ENCODE measurements at regions not wholly inside any gene's neighbourhood (a gene's known extent, or its start where the extent isn't known, plus 50 kb on each side); places are given as distances from the start of the nearest gene placed in this dataset.
"Not testable (repeated sequence)": the region's sequence is repeated elsewhere in the genome, so short reads cannot be mapped to it uniquely, and the experiment has no call there.

DNA sequence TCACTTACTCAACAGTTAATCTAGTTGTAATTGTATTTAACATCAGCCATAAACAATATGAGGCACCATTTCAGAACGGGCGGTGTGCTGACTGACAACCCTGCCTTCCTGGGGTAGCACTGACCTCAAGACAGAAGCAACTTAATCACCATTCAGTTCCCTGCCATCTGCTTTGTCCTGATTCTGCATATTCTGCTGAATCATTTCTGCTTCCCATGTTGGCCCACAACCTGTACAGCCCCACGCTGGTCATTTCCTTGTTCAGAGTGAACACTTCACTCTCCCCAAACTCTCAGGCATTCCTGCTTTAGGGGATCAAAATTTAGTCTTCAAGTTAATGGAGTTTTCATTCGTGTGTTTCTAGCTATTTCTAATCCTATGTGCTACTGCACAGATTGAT is 132.3 kb upstream of the ZBED5 start:
- Mint-ChIP-seq H3K27me3 (ENCODE audit: low read depth) (peaks cover 4% of the 10 kb centered on the region), H3K4me3 (no peak overlapping the region), H3K4me1 (ENCODE audit: low read depth) (no peaks in the 10 kb centered on the region), H3K27ac (no peak overlapping the region), H3K9me3 (no peaks in the 10 kb centered on the region), H3K36me3 (ENCODE audit: low read depth) (no peaks in the 10 kb centered on the region)

DNA sequence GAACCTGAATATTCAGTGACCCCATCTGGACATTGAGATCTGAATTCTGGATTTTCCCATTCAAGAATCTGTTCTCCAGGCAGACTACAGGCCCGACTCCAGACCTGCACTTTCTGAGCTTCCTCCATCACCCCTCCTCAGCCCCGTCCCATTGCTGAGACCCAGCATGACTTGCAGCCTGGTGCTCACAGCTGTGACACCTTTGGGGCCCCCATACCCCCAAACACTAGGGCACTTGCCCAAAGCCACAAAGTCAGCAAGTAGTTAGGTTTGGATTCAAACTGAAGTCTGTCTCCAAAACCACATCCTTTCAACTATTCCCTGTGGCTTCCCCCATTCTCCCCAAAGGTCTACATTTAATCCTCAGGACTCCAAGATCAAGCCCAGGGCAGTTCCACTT is 128.2 kb upstream of the ZBED5 start:
- Mint-ChIP-seq H3K27ac (no peak overlapping the region), H3K4me3 (no peak overlapping the region), H3K36me3 (ENCODE audit: low read depth) (no peaks in the 10 kb centered on the region), H3K9me3 (no peaks in the 10 kb centered on the region), H3K4me1 (ENCODE audit: low read depth) (no peaks in the 10 kb centered on the region), H3K27me3 (ENCODE audit: low read depth) (peaks cover 8% of the 10 kb centered on the region)

DNA sequence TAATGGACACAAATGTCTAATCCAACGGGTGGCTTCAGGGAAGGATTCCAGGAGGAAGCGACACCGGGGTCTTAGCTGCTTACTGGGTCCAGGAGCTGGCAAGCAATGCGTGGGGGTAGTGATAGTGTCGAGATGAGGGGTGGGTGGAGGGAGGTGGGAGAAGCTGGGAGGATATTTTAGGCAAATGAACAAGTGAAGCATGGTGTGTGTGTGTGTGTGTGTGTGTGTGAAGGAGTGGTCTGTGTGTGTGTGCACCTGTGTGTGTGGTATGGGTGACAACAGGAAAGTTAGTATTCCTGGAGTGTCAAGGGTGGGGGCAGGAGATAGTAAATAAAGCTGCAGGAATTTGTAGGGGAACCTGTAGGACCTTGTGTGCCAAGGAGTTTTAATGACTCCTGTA is 126.9 kb upstream of the ZBED5 start:
- H3K27me3 Mint-ChIP-seq (ENCODE audit: low read depth), result peaks cover 8% of the 10 kb centered on the region
- no peaks in the 10 kb centered on the region for H3K9me3 Mint-ChIP-seq
- no peak overlapping the region for H3K4me3 Mint-ChIP-seq
- no peaks in the 10 kb centered on the region for H3K36me3 Mint-ChIP-seq (ENCODE audit: low read depth)
- no peak overlapping the region for H3K27ac Mint-ChIP-seq
- no peaks in the 10 kb centered on the region for H3K4me1 Mint-ChIP-seq (ENCODE audit: low read depth)

DNA sequence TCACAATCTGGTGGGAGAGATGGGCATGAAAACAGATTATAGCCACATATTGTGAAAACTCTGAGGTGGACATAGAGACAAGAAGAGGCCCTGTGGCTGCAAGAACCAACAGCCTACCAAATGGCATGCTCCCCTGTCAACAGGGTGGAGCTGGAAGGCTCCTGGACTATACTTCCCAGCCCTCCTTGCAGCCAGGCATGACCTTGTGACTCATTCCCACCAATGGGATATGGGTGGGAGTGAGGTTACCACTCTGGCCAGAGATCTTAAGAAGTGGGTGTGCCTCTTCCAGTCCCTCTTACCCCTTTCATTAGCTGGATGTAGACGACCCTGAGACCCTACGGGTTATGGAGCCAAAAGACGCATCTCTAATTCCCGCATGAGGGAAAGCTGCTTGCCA is 126.4 kb upstream of the ZBED5 start:
- Mint-ChIP-seq H3K36me3 (ENCODE audit: low read depth) (no peaks in the 10 kb centered on the region), H3K4me1 (ENCODE audit: low read depth) (peaks cover 3% of the 10 kb centered on the region), H3K9me3 (no peaks in the 10 kb centered on the region), H3K4me3 (no peak overlapping the region), H3K27ac (no peak overlapping the region), H3K27me3 (ENCODE audit: low read depth) (peaks cover 8% of the 10 kb centered on the region)

DNA sequence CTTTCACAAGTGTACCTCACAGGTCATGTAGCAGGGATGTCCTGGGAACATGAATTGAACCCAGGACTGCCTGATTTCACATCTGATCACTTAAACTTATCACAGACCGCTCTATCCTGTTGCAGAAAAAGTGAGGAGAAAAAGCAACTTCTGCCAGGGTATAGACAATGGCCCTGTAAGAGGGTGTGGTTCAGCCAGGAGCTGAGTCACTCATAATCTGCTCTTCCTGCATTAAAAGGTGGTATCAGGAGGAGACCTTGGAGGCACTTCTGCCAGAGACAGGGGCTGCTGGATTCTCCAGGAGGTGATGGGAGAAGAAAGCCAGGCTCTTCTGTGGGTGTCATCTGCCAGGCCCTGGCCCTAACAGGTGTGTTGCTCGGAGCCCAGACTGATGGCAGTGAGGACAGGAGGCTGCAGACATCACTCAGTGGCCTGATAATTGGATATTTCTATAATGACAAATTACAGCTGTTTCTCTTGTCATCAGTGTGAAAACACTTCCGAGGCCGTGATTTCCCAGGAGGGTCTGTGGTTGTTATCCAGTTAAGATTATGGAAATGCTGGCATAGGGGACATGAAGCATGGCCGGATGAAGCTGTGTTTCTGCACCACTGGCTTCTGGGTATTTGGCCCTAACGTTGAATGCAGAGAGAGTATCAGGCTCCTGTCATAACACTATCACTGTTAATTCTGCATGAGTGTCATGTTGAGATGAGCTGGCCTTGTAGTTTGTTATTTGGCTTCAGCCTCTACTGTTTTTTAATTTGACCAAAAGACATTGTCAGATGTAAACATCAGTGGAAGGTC is 125.1 kb upstream of the ZBED5 start:
- Mint-ChIP-seq H3K27ac (no peak overlapping the region), H3K9me3 (no peaks in the 10 kb centered on the region), H3K4me3 (no peak overlapping the region), H3K36me3 (ENCODE audit: low read depth) (no peaks in the 10 kb centered on the region), H3K27me3 (ENCODE audit: low read depth) (peaks cover 16% of the 10 kb centered on the region), H3K4me1 (ENCODE audit: low read depth) (peaks cover 3% of the 10 kb centered on the region)

DNA sequence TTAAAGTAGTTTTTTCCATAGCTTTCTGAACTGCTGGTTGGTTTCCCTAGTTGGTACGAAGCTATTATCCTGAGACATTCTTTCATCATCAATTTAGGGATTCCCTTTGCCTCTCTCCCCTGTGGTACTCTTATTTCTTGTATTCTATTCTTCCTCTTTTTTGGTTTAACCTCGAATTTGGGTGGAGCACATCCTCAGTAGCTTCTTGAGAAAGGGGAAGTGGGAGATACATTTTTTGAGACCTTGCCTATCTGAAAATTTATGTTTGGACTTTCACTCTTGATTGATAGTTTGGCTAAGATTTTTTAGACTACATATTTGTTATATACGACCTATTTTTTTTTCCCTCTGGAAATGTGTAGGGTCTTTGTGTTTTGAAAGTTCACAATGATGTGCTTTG is 121.7 kb upstream of the ZBED5 start:
- no peak overlapping the region for H3K27ac Mint-ChIP-seq
- peaks cover 3% of the 10 kb centered on the region for H3K4me1 Mint-ChIP-seq (ENCODE audit: low read depth)
- H3K27me3 Mint-ChIP-seq (ENCODE audit: low read depth), result peaks cover 15% of the 10 kb centered on the region
- H3K9me3 Mint-ChIP-seq, result no peaks in the 10 kb centered on the region
- no peaks in the 10 kb centered on the region for H3K36me3 Mint-ChIP-seq (ENCODE audit: low read depth)
- H3K4me3 Mint-ChIP-seq, result no peak overlapping the region

DNA sequence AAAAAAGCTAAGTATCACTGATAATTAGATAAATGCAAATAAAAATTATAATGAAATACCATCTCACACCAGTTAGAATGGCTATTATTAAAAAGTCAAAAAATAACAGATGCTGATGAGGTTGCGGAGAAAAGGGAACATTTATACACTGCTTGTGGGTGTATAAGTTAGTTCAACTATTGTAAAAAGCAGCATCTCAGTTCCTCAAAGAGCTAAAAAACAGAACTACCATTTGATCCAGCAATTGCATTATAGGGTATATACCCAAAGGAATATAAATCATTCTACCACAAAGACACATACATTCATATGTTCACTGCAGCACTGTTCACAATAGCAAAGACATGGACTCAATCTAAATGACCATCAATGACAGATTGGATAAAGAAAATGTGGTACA is 120.3 kb upstream of the ZBED5 start:
- Mint-ChIP-seq H3K4me3 (no peak overlapping the region), H3K27ac (no peak overlapping the region), H3K36me3 (ENCODE audit: low read depth) (no peaks in the 10 kb centered on the region), H3K9me3 (no peaks in the 10 kb centered on the region), H3K4me1 (ENCODE audit: low read depth) (peaks cover 3% of the 10 kb centered on the region), H3K27me3 (ENCODE audit: low read depth) (peaks cover 19% of the 10 kb centered on the region)

DNA sequence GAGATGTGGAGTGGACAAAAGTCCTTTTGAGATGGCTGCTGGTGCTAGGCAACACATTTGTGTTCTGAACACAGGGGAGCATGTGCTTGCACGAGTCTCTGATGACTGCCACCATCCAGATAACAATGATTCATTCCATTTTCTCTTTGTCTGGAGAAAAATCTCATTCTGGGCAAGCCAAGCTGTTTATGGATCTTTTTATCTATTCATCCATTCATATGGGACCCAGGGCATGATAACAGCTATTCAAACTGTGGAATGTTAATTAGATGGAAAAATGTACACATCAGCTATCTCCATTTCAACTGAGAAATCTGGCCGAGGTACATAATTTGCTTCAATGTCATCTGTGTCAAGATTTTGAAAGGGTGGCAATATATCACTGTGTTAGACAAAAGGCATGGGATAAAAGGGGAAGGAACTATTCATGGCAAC is 117.5 kb upstream of the ZBED5 start:
- Mint-ChIP-seq H3K9me3 (no peaks in the 10 kb centered on the region), H3K4me1 (ENCODE audit: low read depth) (peaks cover 3% of the 10 kb centered on the region), H3K27ac (no peak overlapping the region), H3K4me3 (no peak overlapping the region), H3K36me3 (ENCODE audit: low read depth) (no peaks in the 10 kb centered on the region), H3K27me3 (ENCODE audit: low read depth) (peaks cover 16% of the 10 kb centered on the region)

DNA sequence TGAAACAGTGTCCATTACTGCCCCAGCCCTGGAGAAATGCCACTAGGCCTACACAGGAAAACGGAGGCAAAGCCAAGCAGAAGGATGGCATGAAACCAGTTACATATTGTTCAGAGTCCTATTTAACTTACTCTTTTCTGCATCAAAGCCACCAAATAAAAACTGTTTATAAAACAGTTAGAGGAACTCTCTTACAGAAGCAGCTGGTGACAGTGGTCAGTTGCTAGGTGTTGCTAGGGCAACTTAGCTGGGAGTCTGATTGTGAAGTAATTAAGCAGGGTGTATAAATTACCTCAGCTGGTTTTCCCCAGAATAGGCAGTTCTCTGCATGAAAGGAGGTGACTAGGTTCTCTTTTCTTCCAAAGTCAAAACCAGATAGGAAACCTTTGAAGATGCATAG is 115.6 kb upstream of the ZBED5 start:
- H3K9me3 Mint-ChIP-seq, result no peaks in the 10 kb centered on the region
- H3K27ac Mint-ChIP-seq, result no peak overlapping the region
- no peaks in the 10 kb centered on the region for H3K4me1 Mint-ChIP-seq (ENCODE audit: low read depth)
- no peak overlapping the region for H3K4me3 Mint-ChIP-seq
- H3K36me3 Mint-ChIP-seq (ENCODE audit: low read depth), result no peaks in the 10 kb centered on the region
- H3K27me3 Mint-ChIP-seq (ENCODE audit: low read depth), result peaks cover 9% of the 10 kb centered on the region

DNA sequence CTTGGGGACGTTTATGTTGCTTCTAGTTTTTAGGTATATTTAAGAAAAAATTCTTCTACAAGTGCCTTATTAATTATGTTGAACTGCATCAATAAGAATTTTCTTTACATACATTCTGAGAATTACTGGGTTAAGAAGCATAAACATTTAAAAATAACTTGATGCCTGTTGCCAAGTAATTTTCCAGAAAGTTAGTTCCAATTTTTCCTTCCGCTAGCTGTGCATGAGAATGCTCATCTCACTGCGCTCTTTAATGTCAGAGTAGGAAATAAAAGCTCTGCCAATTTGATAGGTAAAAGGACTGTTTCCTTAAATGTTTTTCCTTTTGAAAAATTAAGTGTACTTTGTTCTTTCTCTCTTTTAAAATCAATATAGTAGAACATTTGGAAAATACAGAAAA is 113.1 kb upstream of the ZBED5 start:
- H3K27me3 Mint-ChIP-seq (ENCODE audit: low read depth), result peaks cover 7% of the 10 kb centered on the region
- no peak overlapping the region for H3K27ac Mint-ChIP-seq
- no peaks in the 10 kb centered on the region for H3K4me1 Mint-ChIP-seq (ENCODE audit: low read depth)
- H3K36me3 Mint-ChIP-seq (ENCODE audit: low read depth), result no peaks in the 10 kb centered on the region
- H3K9me3 Mint-ChIP-seq, result no peaks in the 10 kb centered on the region
- H3K4me3 Mint-ChIP-seq, result no peak overlapping the region

DNA sequence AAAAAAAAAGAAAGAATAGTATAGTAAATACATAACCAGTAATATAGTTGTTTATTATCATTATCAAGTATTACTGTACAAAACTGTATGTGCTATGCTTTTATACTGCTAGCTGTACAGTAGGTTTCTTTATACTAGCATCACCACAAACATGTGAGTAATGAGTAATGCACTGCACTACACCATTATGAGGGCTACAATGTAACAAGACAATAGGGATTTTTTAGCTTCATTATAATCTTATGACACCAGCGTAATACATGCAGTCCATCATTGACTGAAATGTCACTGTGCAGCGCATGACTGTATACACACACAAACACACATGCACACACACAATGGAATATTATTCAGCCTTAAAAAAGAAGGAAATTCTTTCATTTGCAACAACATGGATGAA is 111.5 kb upstream of the ZBED5 start:
- no peaks in the 10 kb centered on the region for H3K36me3 Mint-ChIP-seq (ENCODE audit: low read depth)
- no peaks in the 10 kb centered on the region for H3K4me1 Mint-ChIP-seq (ENCODE audit: low read depth)
- no peak overlapping the region for H3K27ac Mint-ChIP-seq
- H3K4me3 Mint-ChIP-seq, result no peak overlapping the region
- peaks cover 3% of the 10 kb centered on the region for H3K9me3 Mint-ChIP-seq
- H3K27me3 Mint-ChIP-seq (ENCODE audit: low read depth), result peaks cover 11% of the 10 kb centered on the region

DNA sequence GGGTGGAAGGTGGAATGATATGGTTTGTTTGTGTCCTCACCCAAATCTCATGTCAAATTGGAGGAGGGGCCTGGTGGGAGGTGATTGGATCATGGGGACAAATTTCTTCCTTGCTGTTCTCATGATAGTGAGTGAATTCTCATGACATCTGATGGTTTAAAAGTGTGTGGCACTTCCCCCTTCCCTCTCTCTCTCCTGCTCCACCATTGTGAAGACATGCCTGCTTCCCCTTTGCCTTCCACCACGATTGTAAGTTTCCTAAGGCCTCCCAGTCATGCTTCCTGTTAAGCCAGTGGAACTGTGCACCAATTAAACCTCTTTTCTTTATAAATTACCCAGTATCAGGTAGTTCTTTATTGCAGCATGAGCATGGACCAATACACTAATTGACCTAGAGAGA is 99.0 kb upstream of the ZBED5 start:
- not testable (repeated sequence) for H3K36me3 Mint-ChIP-seq (ENCODE audit: low read depth); H3K9me3 Mint-ChIP-seq; H3K4me3 Mint-ChIP-seq; H3K4me1 Mint-ChIP-seq (ENCODE audit: low read depth); H3K27ac Mint-ChIP-seq
- H3K27me3 Mint-ChIP-seq (ENCODE audit: low read depth), result peaks cover 17% of the 10 kb centered on the region

DNA sequence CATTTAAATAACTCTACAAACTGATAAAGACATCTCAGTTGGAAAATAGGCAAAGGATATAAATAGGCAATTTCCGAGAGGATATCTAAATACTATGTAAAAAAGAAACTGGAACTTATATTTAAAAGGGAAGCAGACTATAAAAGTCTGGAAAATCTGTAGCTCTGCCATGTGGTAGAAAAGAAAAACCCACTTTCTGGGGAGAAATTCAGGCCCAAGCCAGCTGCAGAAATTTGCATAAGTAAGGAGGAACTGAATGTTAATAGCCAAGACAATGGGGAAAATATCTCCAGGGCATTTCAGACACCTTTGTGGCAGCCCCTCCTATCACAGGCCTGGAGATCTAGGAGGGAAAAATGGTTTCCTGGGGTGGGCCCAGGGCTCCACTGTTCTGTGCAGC is 97.8 kb upstream of the ZBED5 start:
- Mint-ChIP-seq H3K4me3 (no peak overlapping the region), H3K36me3 (ENCODE audit: low read depth) (no peaks in the 10 kb centered on the region), H3K4me1 (ENCODE audit: low read depth) (no peaks in the 10 kb centered on the region), H3K27me3 (ENCODE audit: low read depth) (peaks cover 22% of the 10 kb centered on the region), H3K9me3 (peaks cover 3% of the 10 kb centered on the region), H3K27ac (no peak overlapping the region)

DNA sequence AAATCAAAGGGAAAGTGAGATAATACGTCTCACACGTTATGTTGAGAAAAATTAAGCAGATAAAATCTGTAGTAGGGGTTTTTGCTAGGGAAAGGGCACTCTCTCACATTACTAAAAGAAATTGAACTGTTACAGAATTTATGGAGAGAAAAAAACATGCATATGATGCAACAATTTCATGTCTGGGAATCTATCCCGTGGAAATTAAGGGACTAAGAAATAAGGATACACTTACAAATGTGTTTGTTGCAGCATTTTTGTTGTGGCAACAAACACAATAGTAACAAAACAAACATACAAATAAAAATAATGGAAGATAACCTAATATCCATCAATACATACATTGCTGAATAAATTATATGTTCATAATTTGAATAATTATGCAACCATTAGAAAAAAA is 96.3 kb upstream of the ZBED5 start:
- peaks cover 15% of the 10 kb centered on the region for H3K27me3 Mint-ChIP-seq (ENCODE audit: low read depth)
- no peaks in the 10 kb centered on the region for H3K4me1 Mint-ChIP-seq (ENCODE audit: low read depth)
- peaks cover 2% of the 10 kb centered on the region for H3K9me3 Mint-ChIP-seq
- no peak overlapping the region for H3K4me3 Mint-ChIP-seq
- H3K27ac Mint-ChIP-seq, result no peak overlapping the region
- no peaks in the 10 kb centered on the region for H3K36me3 Mint-ChIP-seq (ENCODE audit: low read depth)

DNA sequence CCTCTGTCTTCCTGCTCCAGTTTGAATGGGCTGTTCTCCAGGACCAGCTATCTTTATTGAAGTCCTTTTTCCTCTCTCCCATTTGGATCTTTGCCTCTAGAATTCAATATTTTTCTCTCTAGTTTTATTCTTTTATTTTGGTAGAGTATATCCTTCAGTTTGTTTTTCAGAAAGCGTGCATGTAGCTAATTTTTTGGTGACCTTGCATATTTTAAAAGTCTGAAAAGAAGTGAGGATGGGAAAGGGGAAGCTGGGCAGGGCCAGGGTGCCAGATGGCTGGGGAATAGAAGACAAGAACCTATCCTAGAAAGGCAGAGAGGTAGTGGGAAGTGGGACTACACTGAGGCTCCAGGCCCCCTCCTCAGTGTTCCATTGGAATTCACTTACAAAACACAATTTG is 95.0 kb upstream of the ZBED5 start:
- Mint-ChIP-seq H3K27me3 (ENCODE audit: low read depth) (peaks cover 25% of the 10 kb centered on the region), H3K27ac (no peak overlapping the region), H3K4me1 (ENCODE audit: low read depth) (no peaks in the 10 kb centered on the region), H3K4me3 (no peak overlapping the region), H3K36me3 (ENCODE audit: low read depth) (no peaks in the 10 kb centered on the region), H3K9me3 (no peaks in the 10 kb centered on the region)

DNA sequence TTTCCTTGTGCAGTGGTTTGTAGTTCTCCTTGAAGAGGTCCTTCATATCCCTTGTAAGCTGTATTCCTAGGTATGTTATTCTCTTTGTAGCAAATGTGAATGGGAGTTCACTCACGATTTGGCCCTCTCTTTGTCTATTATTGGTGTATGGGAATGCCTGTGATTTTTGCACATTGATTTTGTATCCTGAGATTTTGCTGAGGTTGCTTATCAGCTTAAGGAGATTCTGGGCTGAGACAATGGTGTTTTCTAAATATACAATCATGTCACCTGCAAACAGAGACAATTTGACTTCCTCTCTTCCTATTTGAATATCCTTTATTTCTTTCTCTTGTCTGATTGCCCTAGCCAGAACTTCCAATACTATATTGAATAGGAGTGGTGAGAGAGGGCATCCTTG is 90.1 kb upstream of the ZBED5 start:
- H3K4me1 Mint-ChIP-seq (ENCODE audit: low read depth); H3K27ac Mint-ChIP-seq; H3K36me3 Mint-ChIP-seq (ENCODE audit: low read depth); H3K4me3 Mint-ChIP-seq; H3K9me3 Mint-ChIP-seq: not testable (repeated sequence)
- peaks cover 31% of the 10 kb centered on the region for H3K27me3 Mint-ChIP-seq (ENCODE audit: low read depth)
